Neural cell (in vitro differentiated cells): ENCODE measurements at regions not wholly inside any gene's neighbourhood (a gene's known extent, or its start where the extent isn't known, plus 50 kb on each side); places are given as distances from the start of the nearest gene placed in this dataset.

Source experiments
- EZH2 ChIP-seq: fragments of 200-600, 300-800 bp; shearing (Covaris generic), sonication (generic); IDR thresholded peaks from 2 replicates; pipeline ENCODE4 v1.6.1; 2014; ENCODE audit warnings: antibody characterized with exemption, low read length, borderline replicate concordance, mild to moderate bottlenecking; ENCODE audit not compliant: insufficient read depth, poor library complexity, severe bottlenecking
- MXI1 ChIP-seq: fragments of 450-650 bp; conservative IDR thresholded peaks from 2 replicates; pipeline ENCODE4 v1.6.1; 2014; ENCODE audit warnings: antibody characterized with exemption, mild to moderate bottlenecking; ENCODE audit not compliant: poor library complexity, severe bottlenecking
- POLR2AphosphoS5 ChIP-seq: IDR thresholded peaks from 2 replicates; pipeline ENCODE4 v1.6.1; 2012
- TF ChIP-seq, protein P1 (sequence below): fragments of 450-650 bp; IDR thresholded peaks from 2 replicates; pipeline ENCODE4 v1.5.1; 2014; ENCODE audit warnings: antibody characterized with exemption, mild to moderate bottlenecking, moderate library complexity; ENCODE audit not compliant: poor library complexity, severe bottlenecking
- TF ChIP-seq, protein P2 (sequence below): IDR thresholded peaks from 2 replicates; pipeline ENCODE4 v1.6.1; 2012; ENCODE audit warnings: borderline replicate concordance

DNA sequence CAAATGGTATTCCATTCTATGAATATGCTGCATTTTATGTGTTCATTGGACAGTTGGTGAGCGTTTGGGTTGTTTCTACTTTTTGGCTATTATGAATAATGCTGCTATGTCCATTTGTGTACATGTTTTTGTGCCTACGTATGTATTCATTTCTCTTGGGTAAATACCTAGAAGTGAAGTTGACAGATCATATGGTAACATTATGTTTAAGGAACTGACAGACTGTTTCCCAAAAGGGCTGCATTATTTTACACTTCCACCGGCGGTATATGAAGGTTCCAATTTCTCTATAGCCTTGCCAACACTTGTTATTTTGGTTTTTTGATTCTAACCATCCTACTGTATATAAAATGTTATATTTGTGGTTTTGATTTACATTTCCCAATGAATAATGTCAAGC, 703.9 kb upstream of the CDH2 start:
- TF ChIP-seq, protein P1, sequence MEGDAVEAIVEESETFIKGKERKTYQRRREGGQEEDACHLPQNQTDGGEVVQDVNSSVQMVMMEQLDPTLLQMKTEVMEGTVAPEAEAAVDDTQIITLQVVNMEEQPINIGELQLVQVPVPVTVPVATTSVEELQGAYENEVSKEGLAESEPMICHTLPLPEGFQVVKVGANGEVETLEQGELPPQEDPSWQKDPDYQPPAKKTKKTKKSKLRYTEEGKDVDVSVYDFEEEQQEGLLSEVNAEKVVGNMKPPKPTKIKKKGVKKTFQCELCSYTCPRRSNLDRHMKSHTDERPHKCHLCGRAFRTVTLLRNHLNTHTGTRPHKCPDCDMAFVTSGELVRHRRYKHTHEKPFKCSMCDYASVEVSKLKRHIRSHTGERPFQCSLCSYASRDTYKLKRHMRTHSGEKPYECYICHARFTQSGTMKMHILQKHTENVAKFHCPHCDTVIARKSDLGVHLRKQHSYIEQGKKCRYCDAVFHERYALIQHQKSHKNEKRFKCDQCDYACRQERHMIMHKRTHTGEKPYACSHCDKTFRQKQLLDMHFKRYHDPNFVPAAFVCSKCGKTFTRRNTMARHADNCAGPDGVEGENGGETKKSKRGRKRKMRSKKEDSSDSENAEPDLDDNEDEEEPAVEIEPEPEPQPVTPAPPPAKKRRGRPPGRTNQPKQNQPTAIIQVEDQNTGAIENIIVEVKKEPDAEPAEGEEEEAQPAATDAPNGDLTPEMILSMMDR = no peak
- no peak for TF ChIP-seq POLR2AphosphoS5
- TF ChIP-seq, protein P2, sequence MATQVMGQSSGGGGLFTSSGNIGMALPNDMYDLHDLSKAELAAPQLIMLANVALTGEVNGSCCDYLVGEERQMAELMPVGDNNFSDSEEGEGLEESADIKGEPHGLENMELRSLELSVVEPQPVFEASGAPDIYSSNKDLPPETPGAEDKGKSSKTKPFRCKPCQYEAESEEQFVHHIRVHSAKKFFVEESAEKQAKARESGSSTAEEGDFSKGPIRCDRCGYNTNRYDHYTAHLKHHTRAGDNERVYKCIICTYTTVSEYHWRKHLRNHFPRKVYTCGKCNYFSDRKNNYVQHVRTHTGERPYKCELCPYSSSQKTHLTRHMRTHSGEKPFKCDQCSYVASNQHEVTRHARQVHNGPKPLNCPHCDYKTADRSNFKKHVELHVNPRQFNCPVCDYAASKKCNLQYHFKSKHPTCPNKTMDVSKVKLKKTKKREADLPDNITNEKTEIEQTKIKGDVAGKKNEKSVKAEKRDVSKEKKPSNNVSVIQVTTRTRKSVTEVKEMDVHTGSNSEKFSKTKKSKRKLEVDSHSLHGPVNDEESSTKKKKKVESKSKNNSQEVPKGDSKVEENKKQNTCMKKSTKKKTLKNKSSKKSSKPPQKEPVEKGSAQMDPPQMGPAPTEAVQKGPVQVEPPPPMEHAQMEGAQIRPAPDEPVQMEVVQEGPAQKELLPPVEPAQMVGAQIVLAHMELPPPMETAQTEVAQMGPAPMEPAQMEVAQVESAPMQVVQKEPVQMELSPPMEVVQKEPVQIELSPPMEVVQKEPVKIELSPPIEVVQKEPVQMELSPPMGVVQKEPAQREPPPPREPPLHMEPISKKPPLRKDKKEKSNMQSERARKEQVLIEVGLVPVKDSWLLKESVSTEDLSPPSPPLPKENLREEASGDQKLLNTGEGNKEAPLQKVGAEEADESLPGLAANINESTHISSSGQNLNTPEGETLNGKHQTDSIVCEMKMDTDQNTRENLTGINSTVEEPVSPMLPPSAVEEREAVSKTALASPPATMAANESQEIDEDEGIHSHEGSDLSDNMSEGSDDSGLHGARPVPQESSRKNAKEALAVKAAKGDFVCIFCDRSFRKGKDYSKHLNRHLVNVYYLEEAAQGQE = no peak
- TF ChIP-seq EZH2 = no peak
- no peak for TF ChIP-seq MXI1
